Esophagus muscularis mucosa (tissue), 4 donors: ENCODE measurements at regions not wholly inside any gene's neighbourhood (a gene's known extent, or its start where the extent isn't known, plus 50 kb on each side); places are given as distances from the start of the nearest gene placed in this dataset.

ENCODE experiments used
- DNase-seq: peaks from one replicate; pipeline ENCODE4 v3.0.0-alpha.2; 2017; ENCODE audit errors: extremely low spot score
- H3K27ac ChIP-seq, 4 donors: fragments of 200-600 bp; sonication (generic); replicated peaks in 1 of 4; 1 replicate in 3 of 4; 2 replicates in 1 of 4; pipeline ENCODE4 v1.5.1; 2016 to 2019; ENCODE audit warnings: mild to moderate bottlenecking in 1 of 4
- H3K27me3 ChIP-seq, 4 donors: fragments of 200-600 bp; sonication (generic); one replicate each; pipeline versions ENCODE4 v1.5.1 to v1.6.0; 2016 to 2019
- H3K36me3 ChIP-seq, 4 donors: fragments of 200-600 bp; sonication (generic); one replicate each; pipeline ENCODE4 v1.5.1; 2016 to 2019
- H3K4me1 ChIP-seq, 4 donors: fragments of 200-600 bp; sonication (generic); one replicate each; pipeline ENCODE4 v1.5.1; 2016 to 2019
- H3K4me3 ChIP-seq, 4 donors: fragments of 200-600 bp; sonication (generic); 1 replicate in 2 of 4; 2 replicates in 2 of 4; pipeline ENCODE4 v1.5.1; 2016 to 2019; ENCODE audit warnings: mild to moderate bottlenecking in 4 of 4, moderate library complexity in 1 of 4
- H3K9me3 ChIP-seq, 4 donors: fragments of 200-600 bp; sonication (generic); 1 replicate in 3 of 4; 2 replicates in 1 of 4; pipeline ENCODE4 v1.5.1; 2016 to 2019
- EP300 ChIP-seq: sonication (generic); formaldehyde crosslinking; IDR thresholded peaks from one replicate; pipeline ENCODE4 v1.6.1; 2017; ENCODE audit warnings: antibody characterized with exemption
- POLR2A ChIP-seq: fragments of 450-650 bp; IDR thresholded peaks from one replicate; pipeline ENCODE4 v1.6.1; 2017; ENCODE audit warnings: antibody characterized with exemption, moderate library complexity, mild to moderate bottlenecking, low read depth
- POLR2AphosphoS5 ChIP-seq, 2 donors: sonication (generic); formaldehyde crosslinking; IDR thresholded peaks; one replicate each; pipeline ENCODE4 v1.6.1; 2017; ENCODE audit warnings: antibody characterized with exemption in 2 of 2
- WGBS: methylation state at CpG from one replicate; pipeline ENCODE4 v1.1.5; 2018; 5-methylcytosine and 5-hydroxymethylcytosine counted together
- intact Hi-C: fragments of 100-400 bp; cut with DNase I; formaldehyde crosslinking; loops from one replicate; pipeline ENCODE4 v1.15.1; 2023
- TF ChIP-seq, protein P1 (sequence below), 3 experiments: fragments of 200-600 bp in 2 of 3; fragments of 450-650 bp in 1 of 3; sonication (generic) in 2 of 3; IDR thresholded peaks; one replicate each; pipeline ENCODE4 v1.5.1; 2017 to 2019; ENCODE audit warnings: antibody characterized with exemption in 3 of 3, mild to moderate bottlenecking in 2 of 3, moderate library complexity in 1 of 3

DNA sequence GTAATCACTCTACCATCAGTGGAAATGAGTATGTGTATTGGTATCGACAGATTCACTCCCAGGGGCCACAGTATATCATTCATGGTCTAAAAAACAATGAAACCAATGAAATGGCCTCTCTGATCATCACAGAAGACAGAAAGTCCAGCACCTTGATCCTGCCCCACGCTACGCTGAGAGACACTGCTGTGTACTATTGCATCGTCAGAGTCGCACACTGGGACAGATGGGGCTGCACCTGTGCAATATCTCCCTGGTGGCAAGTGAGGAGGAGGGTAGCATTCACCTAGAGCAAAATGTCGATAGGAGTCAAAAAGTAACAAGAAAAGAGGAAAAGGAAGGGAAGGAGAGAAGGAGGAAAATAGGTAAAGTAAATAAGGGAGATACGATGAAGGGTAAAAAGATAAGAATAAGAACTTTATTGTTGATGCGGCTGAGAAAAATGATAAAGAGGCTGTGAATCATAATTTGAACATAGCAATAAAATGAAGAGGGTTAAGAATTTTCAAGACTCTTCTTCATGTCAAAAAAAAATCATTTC lies 450.5 kb upstream of the OR4E1 start:
- Histone ChIP-seq H3K9me3 (no peaks in the 10 kb centered on the region), H3K4me3 (no peak overlapping the region), H3K4me1 (no peaks in the 10 kb centered on the region), H3K27me3 (no peaks in the 10 kb centered on the region), H3K27ac (no peak overlapping the region), H3K36me3 (no peaks in the 10 kb centered on the region)
- TF ChIP-seq, protein P1, sequence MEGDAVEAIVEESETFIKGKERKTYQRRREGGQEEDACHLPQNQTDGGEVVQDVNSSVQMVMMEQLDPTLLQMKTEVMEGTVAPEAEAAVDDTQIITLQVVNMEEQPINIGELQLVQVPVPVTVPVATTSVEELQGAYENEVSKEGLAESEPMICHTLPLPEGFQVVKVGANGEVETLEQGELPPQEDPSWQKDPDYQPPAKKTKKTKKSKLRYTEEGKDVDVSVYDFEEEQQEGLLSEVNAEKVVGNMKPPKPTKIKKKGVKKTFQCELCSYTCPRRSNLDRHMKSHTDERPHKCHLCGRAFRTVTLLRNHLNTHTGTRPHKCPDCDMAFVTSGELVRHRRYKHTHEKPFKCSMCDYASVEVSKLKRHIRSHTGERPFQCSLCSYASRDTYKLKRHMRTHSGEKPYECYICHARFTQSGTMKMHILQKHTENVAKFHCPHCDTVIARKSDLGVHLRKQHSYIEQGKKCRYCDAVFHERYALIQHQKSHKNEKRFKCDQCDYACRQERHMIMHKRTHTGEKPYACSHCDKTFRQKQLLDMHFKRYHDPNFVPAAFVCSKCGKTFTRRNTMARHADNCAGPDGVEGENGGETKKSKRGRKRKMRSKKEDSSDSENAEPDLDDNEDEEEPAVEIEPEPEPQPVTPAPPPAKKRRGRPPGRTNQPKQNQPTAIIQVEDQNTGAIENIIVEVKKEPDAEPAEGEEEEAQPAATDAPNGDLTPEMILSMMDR (IDR thresholded peaks at IDR 0.05) = no peak
- TF ChIP-seq EP300 (no peak), POLR2A (no peak)
- 91% methylated on average over 8 of the region's 8 CpGs for WGBS
- DNase-seq = no peak
- intact Hi-C loops = no loop called here

DNA sequence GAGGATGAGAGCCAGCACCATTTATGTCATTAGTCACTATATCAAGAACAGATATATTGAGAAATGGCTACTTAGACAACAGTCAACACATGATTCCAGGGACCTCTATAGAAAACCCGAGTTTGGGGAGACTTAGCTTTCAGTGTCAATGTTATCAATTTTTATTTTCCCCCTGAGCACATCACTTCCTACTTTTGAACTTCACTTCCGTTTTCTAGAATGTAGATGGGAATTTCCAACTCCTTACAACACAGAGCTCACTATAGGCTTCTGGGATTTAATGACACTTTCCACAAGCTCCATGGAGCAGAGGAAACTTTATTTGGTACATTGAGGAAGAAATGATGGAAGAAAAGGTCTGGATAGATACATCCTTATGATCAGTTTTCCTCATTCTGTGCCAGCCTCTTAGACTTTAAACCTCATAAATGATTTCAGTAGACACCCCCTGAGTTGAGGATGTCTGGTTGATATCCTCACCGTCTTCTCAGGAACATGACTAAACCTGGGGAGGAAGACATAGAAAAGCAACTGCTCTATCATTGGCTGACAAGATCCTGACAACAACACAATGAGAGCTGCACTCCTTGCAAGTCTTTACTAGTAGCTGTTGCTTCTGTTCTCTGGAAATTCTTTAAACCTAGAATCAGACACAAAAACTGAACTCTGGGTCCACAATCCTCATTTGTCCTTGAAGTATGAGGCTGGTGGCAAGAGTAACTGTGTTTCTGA lies 449.4 kb upstream of the OR4E1 start:
- WGBS = 68% methylated on average over 3 of the region's 3 CpGs
- DNase-seq = no peak
- Histone ChIP-seq H3K4me3 (no peak overlapping the region), H3K27me3 (no peaks in the 10 kb centered on the region), H3K27ac (no peak overlapping the region), H3K4me1 (no peaks in the 10 kb centered on the region), H3K36me3 (no peaks in the 10 kb centered on the region), H3K9me3 (no peaks in the 10 kb centered on the region)
- intact Hi-C loops = no loop called here
- TF ChIP-seq POLR2AphosphoS5 (IDR thresholded peaks at IDR 0.05) = no peak
- no peak for TF ChIP-seq EP300
- no peak for TF ChIP-seq POLR2A
- TF ChIP-seq, protein P1 (IDR thresholded peaks at IDR 0.05) = no peak

DNA sequence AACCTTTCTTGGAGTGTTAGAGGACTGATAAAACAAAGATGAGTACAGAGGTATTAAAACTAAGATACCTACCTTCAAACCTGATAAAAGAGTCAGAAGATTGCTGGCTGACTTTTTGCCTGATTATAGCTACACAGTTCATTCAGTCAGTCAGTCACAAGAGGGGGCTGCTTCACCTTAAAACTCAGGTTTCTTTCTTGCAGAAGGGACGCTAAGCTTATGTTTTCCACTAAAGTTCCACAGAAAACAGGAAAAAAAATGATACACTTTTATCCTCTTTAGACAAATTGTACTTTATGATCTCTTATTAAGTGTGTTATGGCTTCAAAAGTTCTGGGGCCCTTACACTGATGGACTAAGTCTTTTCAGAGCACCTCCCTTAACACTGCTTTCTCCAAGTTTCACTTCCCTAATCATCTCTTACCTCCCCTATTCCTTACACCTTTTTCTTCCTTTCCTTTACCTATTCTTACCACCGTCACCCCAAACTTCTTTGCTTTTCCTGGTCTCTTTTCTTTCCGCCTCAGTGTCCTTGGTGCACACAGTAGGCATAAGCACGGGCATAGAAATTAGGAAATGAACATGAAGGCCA lies 448.7 kb upstream of the OR4E1 start:
- intact Hi-C loops = no loop called here
- no peak for DNase-seq
- Histone ChIP-seq H3K27me3 (no peaks in the 10 kb centered on the region), H3K4me1 (no peaks in the 10 kb centered on the region), H3K9me3 (no peaks in the 10 kb centered on the region), H3K27ac (no peak overlapping the region), H3K36me3 (no peaks in the 10 kb centered on the region), H3K4me3 (no peak overlapping the region)
- TF ChIP-seq EP300 (no peak), POLR2AphosphoS5 (IDR thresholded peaks at IDR 0.05) (no peak), POLR2A (no peak)
- TF ChIP-seq, protein P1 (IDR thresholded peaks at IDR 0.05) = no peak
- WGBS = 59% methylated on average over 4 of the region's 4 CpGs

DNA sequence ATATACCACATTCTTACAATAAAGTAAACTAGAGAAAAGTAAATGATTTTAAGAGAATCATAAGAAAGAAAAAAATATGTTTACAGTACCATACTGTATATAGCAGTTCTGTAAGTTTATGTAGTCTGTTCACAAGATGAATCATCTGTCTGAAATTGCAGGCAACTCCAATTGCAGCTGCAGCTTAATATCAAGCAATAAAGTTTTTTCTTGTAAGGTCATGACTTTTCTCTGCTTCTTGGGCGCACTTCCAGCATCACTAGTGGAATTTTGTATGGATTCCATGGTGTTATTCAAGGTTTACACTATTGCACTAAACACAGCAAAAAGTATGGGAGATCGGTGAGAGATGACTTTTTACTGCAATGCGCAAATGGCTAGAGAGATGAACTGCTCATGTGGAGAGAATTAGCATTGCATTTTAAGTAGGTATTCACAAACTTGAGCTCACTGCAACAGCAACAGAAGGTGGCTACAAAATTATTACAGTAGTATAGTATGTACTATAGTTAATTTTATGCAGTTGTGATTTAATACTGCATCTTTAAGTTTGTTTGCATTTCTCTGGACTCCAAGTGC lies 445.4 kb upstream of the OR4E1 start:
- no peak for DNase-seq
- WGBS = 30% methylated on average over 3 of the region's 3 CpGs
- Histone ChIP-seq H3K4me3 (no peak overlapping the region), H3K27me3 (no peaks in the 10 kb centered on the region), H3K4me1 (no peaks in the 10 kb centered on the region), H3K9me3 (no peaks in the 10 kb centered on the region), H3K27ac (no peak overlapping the region), H3K36me3 (no peaks in the 10 kb centered on the region)
- intact Hi-C loops = no loop called here
- TF ChIP-seq POLR2AphosphoS5 (IDR thresholded peaks at IDR 0.05) (no peak), POLR2A (no peak), EP300 (no peak)
- TF ChIP-seq, protein P1 (IDR thresholded peaks at IDR 0.05) = no peak
